ENCODE measurements at regions not wholly inside any gene's neighbourhood (a gene's known extent, or its start where the extent isn't known, plus 50 kb on each side); places are given as distances from the start of the nearest gene placed in this dataset.

DNA sequence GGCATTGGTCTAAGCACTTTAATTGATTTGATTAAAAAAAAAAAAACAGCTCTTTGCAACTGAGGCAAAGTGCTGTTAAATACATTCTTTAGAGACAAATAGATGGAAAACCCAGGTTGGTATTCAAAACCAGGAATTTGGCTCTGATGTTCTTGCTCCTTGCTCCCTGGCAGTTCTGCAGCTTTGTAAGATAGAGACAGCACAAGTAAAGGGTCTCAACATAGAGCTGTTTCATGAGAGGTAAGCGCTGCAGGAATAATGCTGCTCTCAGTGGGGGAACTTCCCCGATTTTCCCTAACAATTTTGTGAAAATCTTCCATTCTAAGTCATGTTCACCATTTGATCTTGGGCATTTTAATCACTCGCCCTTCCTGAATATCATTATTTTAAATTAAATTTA lies 479.5 kb upstream of the HS3ST1 start:
- Histone ChIP-seq H3K9ac (ENCODE audit: low read depth in 2 of 2, low read length in 2 of 2) (no peak overlapping the region), H3K4me1 (no peaks in the 10 kb centered on the region), H3K9me3 (no peaks in the 10 kb centered on the region), H3K4me3 (no peak overlapping the region), H3K27me3 (no peaks in the 10 kb centered on the region), H3K27ac (no peak overlapping the region), H3K36me3 (no peaks in the 10 kb centered on the region)
- intact Hi-C loops (cut with DNase I), result no loop called here
- no peak for DNase-seq
- TF ChIP-seq, protein P1, sequence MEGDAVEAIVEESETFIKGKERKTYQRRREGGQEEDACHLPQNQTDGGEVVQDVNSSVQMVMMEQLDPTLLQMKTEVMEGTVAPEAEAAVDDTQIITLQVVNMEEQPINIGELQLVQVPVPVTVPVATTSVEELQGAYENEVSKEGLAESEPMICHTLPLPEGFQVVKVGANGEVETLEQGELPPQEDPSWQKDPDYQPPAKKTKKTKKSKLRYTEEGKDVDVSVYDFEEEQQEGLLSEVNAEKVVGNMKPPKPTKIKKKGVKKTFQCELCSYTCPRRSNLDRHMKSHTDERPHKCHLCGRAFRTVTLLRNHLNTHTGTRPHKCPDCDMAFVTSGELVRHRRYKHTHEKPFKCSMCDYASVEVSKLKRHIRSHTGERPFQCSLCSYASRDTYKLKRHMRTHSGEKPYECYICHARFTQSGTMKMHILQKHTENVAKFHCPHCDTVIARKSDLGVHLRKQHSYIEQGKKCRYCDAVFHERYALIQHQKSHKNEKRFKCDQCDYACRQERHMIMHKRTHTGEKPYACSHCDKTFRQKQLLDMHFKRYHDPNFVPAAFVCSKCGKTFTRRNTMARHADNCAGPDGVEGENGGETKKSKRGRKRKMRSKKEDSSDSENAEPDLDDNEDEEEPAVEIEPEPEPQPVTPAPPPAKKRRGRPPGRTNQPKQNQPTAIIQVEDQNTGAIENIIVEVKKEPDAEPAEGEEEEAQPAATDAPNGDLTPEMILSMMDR (IDR thresholded peaks at IDR 0.05), result no peak

DNA sequence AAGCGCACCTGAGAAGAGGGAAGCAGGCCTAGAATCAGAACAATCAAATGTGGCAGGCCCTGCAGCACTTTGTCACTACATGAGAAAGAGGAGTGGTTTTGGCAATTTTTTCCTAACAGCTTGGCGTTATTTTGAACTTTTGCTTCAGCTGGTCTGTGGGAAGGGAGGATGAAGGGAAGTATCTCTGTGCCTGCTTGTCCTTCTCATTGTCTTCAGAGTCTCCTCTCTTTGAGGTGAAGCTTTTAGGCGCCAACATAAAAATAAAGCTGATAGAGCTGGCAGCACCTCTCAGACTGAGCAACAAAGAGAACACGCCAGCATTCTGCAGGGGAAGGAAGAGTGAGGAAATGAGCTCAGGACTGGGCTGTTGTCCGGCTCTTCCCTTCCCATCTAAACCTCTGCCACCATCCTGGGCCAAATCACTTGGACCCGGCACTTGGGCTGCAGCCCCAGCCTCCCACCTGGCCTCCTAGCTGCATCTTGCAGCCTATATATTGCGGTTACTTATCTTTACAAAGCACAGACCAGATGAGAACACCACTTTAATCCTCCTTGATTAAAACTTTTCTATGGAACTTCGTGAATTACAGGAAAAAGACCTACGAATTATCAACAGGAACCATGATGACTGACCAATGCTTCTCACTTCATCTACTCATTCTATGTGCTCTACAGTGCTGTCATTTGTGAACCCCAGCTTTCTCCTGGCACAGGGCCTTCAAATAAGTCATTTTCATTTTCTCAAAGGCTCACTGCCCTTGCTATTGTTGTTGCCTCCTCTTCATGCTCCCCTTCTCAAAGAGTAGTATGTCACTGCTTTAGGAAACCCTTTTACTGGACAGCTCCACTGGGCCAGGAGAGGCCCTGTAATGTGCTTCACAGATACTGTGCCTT lies 476.4 kb upstream of the HS3ST1 start:
- no peak overlapping the region for H3K27ac ChIP-seq
- TF ChIP-seq, protein P1 (IDR thresholded peaks at IDR 0.05), result no peak
- no peaks in the 10 kb centered on the region for H3K9me3 ChIP-seq
- no peaks in the 10 kb centered on the region for H3K36me3 ChIP-seq
- H3K9ac ChIP-seq (ENCODE audit: low read depth in 2 of 2, low read length in 2 of 2), result no peak overlapping the region
- H3K27me3 ChIP-seq, result no peaks in the 10 kb centered on the region
- intact Hi-C loops (cut with DNase I), result no loop called here
- H3K4me1 ChIP-seq, result no peaks in the 10 kb centered on the region
- DNase-seq, result no peak
- H3K4me3 ChIP-seq, result no peak overlapping the region

DNA sequence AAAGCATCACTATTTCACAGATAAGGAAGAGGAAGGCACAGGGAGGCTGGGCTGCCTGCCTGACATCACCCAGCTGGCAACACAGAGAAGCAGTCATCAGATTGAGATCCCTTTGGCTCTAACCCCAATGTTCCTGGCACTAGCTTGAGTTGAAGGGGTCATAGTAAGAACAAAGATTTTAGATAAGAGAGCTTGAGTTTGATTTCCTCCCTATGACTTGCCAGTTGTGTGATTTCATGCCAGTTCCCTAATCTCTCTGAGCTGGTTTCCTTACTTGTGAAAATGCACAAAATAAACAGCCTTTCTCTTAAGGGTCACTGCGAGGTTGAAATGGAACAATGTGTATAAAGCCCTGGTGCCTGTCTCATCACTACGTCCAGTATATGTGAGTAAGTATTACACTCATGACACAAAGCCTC lies 475.4 kb upstream of the HS3ST1 start:
- H3K36me3 ChIP-seq, result no peaks in the 10 kb centered on the region
- TF ChIP-seq, protein P1 (IDR thresholded peaks at IDR 0.05), result no peak
- no peaks in the 10 kb centered on the region for H3K27me3 ChIP-seq
- peak; percentile 55 for DNase-seq
- H3K4me3 ChIP-seq, result no peak overlapping the region
- no peaks in the 10 kb centered on the region for H3K9me3 ChIP-seq
- no peak overlapping the region for H3K9ac ChIP-seq (ENCODE audit: low read depth in 2 of 2, low read length in 2 of 2)
- no peaks in the 10 kb centered on the region for H3K4me1 ChIP-seq
- intact Hi-C loops (cut with DNase I), result no loop called here
- no peak overlapping the region for H3K27ac ChIP-seq

DNA sequence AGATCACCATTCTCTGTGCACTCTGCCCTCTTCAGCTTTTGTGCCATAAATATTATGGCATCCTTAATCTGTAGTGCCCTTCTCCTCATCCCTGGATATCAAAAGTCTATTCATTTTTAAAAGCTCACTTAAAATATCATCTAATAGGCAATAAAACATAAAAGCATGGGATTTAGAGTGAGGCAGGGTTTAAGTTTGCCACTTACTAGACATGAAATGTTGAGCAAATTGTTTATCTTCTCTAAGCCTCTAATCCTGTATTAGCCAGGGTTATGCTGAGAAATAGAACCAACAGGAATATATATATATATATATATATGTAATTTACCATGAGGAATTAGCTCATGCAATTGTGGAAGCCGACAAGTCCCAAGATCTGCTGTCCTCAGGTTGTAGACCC lies 472.4 kb upstream of the HS3ST1 start:
- no peak for DNase-seq
- no peak overlapping the region for H3K9ac ChIP-seq (ENCODE audit: low read depth in 2 of 2, low read length in 2 of 2)
- no peak overlapping the region for H3K4me3 ChIP-seq
- H3K27me3 ChIP-seq, result no peaks in the 10 kb centered on the region
- H3K27ac ChIP-seq, result no peak overlapping the region
- no peaks in the 10 kb centered on the region for H3K36me3 ChIP-seq
- TF ChIP-seq, protein P1 (IDR thresholded peaks at IDR 0.05), result no peak
- intact Hi-C loops (cut with DNase I), result no loop called here
- no peaks in the 10 kb centered on the region for H3K9me3 ChIP-seq
- H3K4me1 ChIP-seq, result no peaks in the 10 kb centered on the region

DNA sequence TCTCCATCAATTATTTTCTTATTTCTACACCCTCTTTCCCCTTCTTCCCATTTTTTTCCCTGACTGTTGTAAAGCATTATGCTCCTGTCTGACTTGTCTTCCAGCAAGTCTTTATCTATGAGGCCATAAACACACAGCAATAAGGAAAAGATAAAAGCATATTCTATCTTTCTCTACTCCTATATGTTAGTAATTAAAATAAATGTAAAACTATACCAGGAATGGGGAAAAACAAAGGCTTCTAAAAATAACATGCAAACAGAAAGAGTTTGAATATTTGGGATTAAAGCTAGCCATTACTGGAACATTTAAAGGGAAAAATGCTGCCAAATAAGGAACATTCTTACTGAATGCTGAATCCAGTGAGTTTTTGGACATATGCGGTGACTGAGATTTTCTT lies 471.7 kb upstream of the HS3ST1 start:
- intact Hi-C loops (cut with DNase I), result no loop called here
- no peak for DNase-seq
- Histone ChIP-seq H3K9me3 (no peaks in the 10 kb centered on the region), H3K4me1 (no peaks in the 10 kb centered on the region), H3K36me3 (no peaks in the 10 kb centered on the region), H3K9ac (ENCODE audit: low read depth in 2 of 2, low read length in 2 of 2) (no peak overlapping the region), H3K4me3 (no peak overlapping the region), H3K27me3 (no peaks in the 10 kb centered on the region), H3K27ac (peak overlapping the region; percentile 35)
- TF ChIP-seq, protein P1 (IDR thresholded peaks at IDR 0.05), result no peak

Measured in colonic mucosa (tissue), 4 donors.